Fibroblast of skin of right biceps (primary cell): ENCODE measurements at regions not wholly inside any gene's neighbourhood (a gene's known extent, or its start where the extent isn't known, plus 50 kb on each side); places are given as distances from the start of the nearest gene placed in this dataset.
"Not testable (repeated sequence)": the region's sequence is repeated elsewhere in the genome, so short reads cannot be mapped to it uniquely, and the experiment has no call there.

Source experiments
- DNase-seq: peaks from one replicate; pipeline ENCODE4 v3.0.0-alpha.2; 2013

- DNase-seq = peak; percentile 8
Observed at GRCh38 chr5:99105216-99105615, 176.4 kb upstream of the CHD1 start.

DNA sequence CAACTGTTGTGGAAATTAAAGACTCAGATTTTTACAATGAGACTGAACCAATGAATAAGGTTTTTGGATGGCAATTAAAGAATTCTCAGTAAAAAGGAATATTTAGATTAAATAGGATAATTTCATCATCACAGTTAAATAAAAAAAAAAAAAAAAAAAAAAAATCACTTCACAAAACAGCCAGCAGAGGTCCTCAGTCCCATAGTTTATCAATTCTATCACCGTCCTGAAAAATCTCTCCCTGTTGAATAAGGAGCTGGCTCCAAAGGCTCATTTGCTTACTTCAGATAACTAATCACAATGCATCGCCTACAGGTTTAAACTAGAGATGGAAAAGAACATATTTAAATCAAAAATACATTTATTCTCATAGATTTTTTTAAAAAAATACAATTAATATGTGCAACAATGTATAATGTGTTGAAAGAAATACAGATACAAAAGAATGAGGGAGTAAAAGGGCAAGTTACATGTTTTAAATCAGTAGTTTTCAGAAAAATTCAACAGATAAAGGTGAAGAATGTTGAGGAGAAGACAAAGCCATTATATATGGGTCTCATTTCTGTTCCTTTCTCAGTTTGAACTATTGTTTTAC, 175.8 kb upstream of the CHD1 start:
- DNase-seq = peak; percentile 15

- no peak for DNase-seq
Observed at GRCh38 chr5:99102073-99102697, 173.4 kb upstream of the CHD1 start.

DNA sequence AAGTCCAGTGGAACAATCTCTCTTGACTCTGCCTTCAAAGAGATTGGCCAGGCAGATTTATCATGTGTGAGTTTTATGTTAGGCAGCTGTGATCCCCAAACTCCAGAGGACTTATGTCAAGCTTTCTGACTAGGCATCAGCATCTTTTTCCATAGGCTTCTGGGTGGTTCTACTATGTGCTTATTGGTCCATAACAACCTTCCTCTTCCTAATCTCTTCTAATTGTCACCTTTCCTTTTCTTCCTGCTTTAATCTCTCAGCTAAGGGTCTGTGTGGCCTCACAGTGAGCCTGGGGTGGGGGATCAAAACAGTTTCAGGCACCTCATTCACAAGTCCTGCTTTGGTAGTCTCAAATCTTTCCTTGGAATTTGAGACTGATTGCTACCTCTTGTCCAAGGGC, 170.9 kb upstream of the CHD1 start:
- DNase-seq = no peak

DNA sequence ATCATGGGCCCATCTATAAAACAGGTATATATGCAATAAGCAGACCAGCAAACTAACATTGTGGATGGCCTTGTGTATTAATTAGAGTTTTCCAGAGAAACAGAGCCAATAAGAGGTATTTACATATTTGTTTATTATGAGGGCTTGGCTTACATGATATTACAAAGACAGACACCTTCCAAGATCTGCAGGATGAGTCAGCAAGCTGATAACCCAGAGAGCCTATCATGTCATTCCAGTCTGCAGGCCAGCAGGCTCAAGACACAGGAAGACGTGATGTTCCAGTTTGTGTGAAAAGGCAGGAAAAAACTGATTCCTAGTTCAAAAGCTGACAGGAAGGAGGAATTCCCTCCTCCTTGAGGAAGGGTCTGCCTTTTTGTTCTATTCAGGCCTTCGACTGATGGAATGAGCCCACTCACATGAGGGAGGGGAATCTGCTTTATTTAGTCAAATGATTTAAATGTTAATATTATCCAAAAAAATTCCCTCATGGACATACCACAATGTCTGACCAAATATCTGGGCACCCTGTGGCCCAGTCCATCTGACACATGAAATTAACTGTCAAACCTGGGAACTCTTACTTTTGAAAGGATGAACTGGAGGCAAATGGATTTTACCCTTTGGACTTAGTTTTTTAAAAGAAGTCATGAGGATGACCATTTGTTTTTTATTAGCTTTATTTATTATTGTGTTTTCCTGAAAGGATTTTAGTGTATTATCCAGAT, 161.2 kb upstream of the CHD1 start:
- no peak for DNase-seq

GRCh38 chr5:99088309-99088708, 159.5 kb upstream of the CHD1 start:
- no peak for DNase-seq

- no peak for DNase-seq
Observed at GRCh38 chr5:99083197-99083596, 154.4 kb upstream of the CHD1 start.

DNA sequence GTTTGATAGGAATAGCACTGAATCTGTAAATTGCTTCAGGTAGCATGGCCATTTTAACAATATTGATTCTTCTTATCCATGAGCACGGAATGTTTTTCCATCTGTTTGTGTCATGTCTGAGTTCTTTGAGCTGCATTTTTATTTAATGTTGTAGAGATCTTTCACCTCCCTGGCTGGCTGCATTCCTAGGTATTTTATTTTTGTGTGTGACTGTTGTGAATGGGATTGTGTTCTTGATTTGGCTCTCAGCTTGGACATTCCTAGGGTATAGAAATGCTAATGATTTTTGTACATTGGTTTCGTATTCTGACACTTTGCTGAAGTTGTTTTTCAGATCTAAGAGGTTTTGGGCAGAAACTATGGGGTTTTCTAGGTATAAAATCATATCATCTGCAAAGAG, 152.9 kb upstream of the CHD1 start:
- DNase-seq = no peak

DNA sequence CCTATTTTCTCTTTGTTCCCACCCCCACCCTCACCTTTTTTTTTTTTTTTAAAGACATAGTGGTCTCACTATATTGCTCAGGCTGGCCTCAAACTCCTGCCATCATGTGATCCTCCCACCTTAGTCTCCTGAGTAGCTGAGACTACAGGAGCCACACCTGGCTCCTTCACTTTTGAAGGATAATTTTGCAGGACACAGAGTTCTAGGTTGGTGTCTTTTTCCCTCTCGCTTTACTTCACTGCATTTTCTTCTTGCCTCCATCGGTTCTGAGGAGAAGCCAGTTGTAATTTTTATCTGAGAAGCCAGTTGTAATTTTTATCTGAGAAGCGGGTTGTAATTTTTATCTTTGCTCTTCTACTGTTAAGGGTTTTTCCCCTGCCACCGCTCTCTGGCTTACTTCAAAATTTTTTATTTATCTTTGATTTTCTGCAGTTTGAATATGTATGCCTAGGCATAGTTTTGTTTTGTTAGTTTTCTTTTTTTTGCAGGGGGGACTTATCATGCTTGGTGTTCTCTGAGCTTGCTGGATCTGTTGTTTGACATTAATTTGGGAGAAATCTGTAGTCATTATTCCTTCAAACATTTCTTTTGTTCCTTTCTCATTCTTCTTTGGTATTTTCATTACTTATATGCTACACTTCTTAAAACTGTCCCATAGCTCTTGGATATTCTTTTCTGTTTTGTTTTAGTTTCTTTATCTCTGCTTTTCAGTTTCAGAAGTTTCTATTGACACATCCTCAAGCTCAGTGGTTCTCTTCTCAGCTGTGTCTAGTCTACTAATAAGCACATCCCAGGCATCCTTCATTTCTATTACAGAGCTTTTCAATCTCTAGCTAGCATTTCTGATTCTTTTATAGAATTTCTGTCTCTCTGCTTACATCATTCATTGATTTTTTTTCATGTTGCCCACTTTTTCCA, 148.2 kb upstream of the CHD1 start:
- DNase-seq = no peak

- no peak for DNase-seq
Observed at GRCh38 chr5:99072846-99073245, 144.0 kb upstream of the CHD1 start.

DNA sequence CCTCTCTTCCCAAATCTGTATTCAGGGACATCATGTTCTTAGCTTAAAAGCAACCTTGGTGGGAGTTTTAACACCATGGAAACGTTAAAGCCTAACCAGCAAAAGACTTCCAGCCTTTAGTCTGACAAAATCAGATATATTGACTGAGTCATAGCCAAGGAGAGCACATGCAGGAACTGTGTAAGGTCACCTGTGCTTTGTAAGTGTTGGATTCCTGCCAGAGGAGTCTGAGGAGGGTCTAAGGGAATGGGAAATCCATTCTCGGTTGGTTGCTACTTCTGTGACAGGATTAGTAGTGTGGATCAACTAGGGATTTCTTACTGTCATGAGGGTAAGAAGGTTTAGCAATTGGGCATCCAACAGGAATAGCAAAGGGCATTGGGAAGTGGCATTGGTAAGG, 142.0 kb upstream of the CHD1 start:
- DNase-seq = no peak

DNA sequence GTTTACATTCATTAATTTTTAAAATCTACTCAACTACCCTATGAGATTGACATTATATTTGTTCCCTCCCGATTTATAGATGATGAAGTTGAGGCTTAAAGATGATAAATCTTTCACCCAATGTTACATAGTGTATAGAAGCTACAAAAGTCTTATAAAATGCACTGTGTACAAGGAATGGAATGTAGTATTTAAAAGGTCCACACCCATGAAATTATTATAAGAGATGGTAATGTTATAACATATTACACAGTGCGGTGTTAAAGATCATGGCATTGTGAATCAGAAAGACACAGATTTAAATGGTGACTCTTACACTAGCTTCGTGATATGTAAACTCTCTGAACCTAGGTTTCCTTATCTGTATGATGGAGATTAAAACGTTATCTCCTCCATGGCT, 141.6 kb upstream of the CHD1 start:
- DNase-seq = no peak

GRCh38 chr5:99068944-99069650, 140.3 kb upstream of the CHD1 start:
- no peak for DNase-seq

DNA sequence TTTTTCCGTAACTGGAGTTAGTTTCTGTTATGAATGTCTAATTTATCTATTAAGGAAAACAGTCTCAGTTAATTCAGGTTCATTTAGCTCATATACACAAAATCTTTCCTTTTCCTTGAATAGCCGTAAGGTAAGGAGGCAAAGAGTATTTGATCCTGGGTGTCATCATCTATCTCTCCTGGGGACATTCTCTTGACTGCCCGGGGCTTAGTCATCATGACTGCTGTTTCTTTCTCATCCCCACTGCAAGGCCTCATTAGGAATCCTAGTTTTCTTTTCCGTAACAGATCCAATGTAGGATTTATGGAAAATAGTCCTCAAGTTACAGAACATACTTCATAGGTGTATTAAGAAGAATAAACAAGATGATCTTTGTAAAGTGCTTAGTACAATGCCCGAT, 134.9 kb upstream of the CHD1 start:
- peak; percentile 17 for DNase-seq

GRCh38 chr5:99061711-99062110, 132.9 kb upstream of the CHD1 start:
- DNase-seq = peak; percentile 86

DNA sequence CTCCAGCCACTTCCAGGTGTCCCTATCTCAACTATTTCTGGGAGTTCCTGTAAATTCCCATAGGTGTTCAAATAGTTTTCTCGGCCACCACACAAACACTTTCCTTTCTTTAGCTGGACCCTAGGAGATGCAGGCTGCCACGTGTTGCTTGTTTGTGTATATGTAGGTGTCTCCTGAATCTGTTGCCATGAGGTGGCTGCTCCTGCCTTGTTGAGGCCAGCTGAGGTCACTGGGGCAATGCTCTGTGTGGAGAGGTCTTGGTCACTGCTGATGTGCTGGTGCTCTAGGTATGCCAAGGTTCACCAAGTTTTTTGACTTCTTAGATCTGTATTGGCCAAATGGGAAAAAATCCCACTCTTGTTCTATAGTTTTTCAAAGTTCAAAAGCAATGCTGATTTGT, 132.5 kb upstream of the CHD1 start:
- no peak for DNase-seq

DNA sequence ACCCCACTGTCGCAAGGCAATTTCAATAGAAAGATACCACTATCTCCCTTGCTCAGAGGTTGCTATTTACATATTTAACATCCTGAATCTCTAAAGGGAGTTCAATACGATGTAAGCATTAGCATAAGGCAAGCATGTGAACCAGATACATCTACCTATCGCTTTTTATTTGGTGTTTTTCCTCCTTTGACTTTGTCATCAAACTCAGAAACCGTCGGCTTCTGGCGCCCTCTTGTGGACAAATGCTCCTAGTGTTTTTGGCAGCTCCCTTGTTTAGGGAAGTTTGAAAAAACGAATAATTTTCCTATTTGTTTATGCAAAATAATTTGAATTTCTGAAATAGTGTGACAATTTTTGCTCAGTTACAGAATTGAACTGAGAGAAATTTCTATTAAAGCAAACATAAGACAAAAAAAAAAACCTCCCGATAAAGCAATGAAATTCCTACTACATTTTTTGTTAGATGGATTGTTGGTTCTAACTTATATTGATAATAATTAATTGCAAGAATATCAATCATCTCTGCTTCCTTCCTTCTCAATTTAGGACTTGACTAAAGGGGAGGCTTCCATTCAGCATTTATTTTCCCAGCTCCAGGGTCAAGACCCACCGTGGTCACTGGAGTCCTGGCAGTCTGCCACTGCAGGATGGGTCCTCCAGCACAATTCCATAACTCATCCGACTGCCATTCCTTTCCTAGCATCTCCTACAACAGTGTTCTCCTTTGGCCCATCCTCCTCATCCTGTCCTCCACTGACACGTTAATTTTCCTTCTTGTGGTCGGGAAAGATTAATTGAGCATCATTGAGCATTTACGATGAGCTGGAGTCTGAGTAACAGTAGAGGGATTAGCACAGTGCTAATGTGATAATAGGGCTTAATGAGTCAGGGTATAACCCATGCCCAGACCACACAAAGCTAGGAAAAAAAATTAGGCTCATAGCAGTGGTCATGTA, 131.8 kb upstream of the CHD1 start:
- peak; percentile 88 for DNase-seq

- no peak for DNase-seq
Observed at GRCh38 chr5:99059685-99060084, 130.9 kb upstream of the CHD1 start.

DNA sequence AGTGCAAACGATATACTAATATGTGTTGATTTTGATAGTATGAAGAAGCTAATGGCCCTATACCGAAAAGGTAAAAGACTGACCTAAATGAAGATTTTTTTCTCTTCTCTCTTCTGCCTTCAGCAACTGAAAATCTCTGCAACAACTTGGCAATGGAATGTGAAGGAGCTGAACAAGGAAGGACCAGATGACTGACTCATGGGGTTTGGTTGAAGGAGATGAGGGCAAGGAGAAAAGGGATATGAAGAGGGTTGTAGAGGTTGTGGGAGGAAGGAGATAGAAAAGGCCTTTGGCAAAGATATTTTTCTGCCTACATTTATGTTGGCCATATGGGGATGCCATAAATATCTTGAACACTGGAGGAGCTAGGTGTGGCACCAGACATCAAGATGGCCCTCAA, 129.7 kb upstream of the CHD1 start:
- peak; percentile 8 for DNase-seq

GRCh38 chr5:99054972-99055371, 126.2 kb upstream of the CHD1 start:
- no peak for DNase-seq

DNA sequence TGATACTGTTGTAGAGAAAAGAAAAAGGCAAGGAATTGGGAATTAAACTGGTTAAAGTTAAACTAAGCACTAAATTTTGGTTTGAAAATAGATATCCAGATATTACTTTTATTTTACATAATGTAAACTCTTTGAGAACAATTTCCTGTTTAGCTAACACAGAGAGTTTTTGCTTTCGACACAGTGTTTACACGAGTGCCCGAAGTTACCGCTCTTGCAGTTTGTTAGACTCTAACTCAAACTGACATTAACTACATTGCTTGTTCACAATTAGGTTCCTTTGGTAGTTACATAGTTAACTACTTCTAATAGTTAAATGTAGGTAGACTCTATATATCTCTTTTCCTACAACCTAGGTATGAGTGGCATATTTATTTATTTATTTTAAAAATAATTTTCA, 117.1 kb upstream of the CHD1 start:
- no peak for DNase-seq

DNA sequence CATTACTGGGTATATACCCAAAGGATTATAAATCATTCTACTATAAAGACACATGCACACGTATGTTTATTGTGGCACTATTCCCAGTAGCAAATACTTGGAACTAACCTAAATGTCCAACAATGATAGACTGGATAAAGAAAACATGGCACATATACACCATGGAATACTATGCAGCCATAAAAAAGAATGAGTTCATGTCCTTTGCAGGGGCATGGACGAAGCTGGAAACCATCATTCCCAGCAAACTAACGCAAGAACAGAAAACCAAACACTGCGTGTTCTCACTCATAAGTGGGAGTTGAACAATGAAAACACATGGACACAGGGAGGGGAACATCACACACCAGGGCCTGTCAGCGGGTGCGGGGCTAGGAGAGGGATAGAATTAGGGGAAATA, 114.5 kb upstream of the CHD1 start:
- not testable (repeated sequence) for DNase-seq
